GM21825 (cell line): ENCODE measurements at regions not wholly inside any gene's neighbourhood (a gene's known extent, or its start where the extent isn't known, plus 50 kb on each side); places are given as distances from the start of the nearest gene placed in this dataset.

ENCODE experiments used
- ATAC-seq: cut with Tn5 transposase; IDR thresholded peaks from one replicate; pipeline ENCODE4 v1.9.1; 2021; ENCODE audit warnings: mild to moderate bottlenecking, moderate library complexity; ENCODE audit not compliant: unreplicated experiment

DNA sequence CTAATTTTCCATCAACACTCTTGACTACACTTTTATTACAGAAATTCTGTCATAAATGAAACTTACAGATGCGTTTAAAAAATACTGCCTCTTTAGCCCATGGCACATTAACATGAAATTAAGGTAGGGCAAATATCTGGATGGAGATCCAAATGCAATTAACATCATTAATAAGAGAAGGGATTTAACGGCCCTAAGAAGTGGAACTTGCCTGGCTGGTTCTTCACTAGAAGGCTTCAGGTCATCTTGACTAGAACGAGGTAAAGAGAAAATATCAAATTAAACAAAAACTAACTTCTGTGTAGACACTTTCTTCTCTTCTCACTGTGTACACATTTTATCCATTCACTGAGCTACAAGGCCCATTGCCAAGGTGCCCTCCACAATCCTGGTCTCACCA, 1093.4 kb downstream of the EFNB2 start:
- no peak for ATAC-seq

DNA sequence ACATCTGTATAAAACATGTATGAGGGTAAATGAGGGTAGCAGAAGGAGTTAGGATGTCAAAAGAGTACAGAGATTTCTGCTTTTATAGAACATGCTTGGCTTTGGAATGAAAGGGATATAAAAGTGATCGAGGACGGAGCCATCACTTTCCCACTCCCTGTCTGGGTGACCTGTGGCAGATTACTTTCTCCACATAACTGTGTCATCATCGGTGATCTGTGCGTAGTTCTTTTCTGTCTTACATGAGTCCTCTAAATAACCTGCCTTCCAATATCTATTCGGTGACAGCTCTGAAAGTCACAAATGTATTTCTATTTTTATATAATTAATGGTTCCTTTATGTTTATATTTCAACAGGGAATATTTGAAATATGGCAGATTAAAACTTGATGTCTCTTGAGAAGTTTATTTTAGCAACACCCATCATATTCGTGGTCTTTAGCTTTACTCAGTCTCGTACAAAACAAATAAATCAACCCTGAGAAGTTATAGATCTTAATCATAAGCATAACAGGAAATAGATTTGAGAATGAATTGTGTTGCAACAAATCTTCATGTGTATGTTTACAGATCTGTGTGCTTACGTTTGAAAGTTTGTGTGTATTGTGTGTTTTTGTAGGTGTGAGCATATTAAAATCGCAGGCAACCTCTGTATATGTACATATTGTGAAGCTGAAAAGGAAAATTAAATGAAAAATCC, 1094.3 kb downstream of the EFNB2 start:
- ATAC-seq: no peak

DNA sequence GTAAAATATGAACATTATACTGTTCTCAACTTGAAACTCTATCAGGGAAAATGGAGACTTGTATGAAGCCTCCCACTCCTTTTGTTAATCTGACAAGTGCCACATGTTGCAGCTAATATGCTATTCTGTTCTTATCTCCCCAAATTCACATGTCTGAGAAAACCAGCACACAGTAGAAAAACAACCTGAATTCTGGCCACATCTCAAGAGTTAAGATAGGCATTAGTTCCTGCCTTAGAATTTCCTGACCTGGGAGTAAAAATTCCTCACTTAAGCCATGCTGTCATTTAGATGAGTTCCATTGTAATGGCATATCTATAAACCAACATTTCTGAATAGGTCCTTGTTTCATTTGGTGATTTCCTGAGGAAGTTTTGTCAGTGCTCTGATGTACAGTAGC, 1098.5 kb downstream of the EFNB2 start:
- ATAC-seq: no peak

DNA sequence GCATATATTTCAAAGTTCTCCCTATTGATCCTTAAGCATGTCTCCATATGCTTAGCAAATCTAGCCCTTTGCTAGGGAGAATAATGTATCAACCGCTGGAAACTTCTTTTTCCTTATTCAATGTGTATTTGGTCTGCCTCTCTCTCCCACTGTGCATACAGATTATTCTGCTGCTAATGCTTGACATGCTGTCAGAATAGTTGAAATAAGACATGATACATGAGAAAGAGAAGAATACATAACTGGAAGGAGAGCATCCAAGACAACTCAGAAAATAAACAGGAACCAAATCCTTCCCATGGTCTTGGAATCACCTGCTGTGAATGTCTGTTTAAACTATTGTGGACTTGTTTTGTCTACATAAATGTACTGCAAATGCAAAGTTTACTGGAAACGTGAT, 1103.0 kb downstream of the EFNB2 start:
- ATAC-seq: no peak

DNA sequence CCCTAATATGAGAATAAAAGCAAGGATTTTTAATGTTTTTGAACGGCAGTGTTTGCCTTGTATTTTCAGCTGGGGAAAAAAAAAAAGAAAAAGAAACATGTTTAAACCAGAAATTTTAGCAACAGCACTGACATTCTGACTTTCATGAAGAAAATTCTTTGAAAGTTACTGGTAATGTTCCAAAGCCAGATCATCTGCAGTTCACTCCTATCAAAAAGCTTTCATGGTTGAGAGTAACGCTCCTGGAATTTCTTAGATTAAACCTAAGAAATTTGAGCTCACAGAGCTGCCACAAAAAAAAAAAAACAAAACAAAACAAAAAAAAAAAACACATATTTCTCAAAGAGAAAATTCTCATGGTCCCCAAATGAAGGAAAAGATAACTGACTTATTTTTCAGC, 1106.7 kb downstream of the EFNB2 start:
- ATAC-seq: no peak

DNA sequence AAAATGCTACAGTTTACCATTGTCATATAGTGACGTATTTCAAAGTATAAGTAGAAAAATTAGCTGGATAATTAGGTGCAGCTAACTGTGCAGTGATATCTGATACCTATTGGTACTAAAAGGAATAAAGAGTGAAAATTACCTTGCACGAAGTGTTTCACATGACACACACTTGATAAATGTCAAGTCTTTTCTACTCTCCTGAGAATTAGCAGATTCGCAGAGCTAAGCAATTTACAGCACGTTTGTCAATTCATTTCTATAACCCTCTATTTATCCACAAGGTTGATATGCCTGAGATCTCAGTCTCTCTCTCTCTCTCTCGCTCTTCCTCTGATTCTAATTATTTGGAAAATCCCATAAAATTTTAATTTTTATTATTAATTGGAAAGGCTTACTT, 1109.0 kb downstream of the EFNB2 start:
- ATAC-seq: no peak

DNA sequence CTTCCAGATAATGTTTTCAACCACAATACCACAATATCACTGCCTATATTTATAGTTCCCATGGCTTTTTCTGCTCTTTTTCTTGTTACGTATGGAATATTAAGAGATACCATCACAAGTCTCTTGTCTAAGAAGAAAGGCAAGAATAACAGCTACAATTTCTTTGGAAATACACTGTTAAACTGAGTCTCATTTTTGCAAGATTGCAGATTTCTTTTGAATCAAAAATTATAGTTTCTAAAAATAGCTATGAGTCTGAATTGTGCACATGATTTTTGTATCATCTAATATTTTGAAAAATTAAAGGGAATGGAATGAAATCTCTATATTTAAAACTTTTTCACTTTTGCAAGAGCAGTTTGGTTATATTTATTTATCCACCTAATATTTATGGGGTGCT, 1120.8 kb downstream of the EFNB2 start:
- ATAC-seq: no peak

DNA sequence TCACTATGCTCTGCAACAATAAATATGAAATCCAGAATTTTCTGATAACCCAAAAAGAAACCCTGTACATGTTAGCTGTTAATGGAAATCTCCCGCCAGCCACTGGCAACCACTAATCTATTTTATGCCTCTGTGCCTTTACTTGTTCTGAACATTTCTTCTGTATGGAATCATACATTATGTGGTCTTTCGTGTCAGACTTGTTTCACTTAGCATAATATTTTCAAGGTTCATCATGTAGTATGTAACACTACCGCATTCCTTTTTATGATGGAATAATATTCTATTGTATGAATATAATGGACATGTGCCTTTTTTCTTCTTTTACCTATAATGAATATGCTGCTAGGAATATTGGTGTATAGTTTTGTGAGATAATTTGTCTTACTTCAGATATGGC, 1123.3 kb downstream of the EFNB2 start:
- no peak for ATAC-seq

DNA sequence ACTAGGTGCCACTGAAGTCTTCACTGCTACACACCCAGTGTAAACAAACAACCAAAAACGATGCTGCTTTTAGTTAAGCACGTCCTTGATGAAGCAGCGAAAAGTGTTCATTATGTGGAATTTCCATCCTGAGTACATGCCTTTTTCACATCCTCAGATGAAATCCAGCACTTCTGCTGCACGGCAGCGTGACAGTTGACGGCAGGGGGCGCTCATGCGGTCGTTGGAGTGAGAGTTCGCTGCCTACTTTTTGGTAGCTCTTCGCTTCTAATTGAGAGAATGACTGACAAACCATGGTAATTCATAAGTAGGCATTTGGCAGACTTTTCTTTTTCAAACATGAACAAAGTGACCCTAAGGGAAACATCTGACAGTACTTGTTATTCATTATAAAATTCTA, 1124.9 kb downstream of the EFNB2 start:
- no peak for ATAC-seq

DNA sequence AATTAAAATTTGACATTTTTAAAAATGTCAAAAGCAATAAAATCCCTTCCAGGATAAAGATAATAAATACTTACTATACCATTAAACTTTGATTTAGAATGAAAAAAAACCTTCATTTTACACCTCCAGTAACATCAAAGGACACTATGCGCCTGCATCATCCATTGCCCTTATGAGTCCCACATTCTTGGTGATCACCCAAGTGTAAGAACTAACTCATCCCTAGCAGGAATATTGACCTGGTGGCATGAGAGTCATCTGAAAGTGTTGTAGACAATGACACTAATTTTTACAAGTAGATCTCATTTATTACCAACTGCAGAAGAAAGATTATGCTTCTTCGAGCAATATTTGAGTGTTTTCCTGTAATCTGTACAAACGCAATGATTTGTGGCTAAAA, 1128.9 kb downstream of the EFNB2 start:
- no peak for ATAC-seq

DNA sequence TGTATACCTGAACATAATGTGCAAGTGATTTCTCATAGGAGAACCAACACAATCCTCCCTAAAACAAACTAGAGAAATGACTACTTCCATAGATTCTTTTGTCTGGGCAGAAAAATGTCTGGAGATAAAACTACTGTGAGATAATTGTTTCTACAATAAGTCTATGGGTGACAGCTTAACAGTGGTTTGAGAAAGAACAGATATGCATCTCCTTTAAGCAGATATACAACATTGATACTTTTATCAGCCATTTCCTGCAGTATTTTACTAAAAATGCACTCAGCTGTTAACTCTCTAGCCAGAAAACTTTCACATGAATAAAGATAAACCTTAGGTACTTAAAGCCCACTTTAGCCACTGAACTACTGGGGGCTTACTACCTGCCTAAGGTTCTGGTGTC, 1132.4 kb downstream of the EFNB2 start:
- no peak for ATAC-seq

DNA sequence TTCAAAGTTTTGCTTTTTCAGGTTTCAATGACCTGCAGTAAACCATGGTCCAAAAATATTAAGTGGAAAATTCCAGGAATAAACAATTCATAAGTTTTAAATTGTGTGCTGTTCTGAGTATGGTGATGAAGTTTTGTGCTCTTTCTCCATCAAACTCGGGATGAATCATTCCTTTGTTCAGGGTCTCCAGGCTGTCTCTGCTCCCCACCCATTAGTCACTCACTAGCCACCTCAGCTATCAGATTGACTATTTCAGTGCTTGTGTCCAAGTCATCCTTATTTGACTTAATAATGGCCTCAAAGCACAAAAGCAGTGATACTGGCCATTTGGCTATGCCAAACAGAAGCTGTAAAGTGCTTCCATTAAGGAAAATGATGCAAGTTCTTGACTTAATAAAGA, 1140.4 kb downstream of the EFNB2 start:
- no peak for ATAC-seq

DNA sequence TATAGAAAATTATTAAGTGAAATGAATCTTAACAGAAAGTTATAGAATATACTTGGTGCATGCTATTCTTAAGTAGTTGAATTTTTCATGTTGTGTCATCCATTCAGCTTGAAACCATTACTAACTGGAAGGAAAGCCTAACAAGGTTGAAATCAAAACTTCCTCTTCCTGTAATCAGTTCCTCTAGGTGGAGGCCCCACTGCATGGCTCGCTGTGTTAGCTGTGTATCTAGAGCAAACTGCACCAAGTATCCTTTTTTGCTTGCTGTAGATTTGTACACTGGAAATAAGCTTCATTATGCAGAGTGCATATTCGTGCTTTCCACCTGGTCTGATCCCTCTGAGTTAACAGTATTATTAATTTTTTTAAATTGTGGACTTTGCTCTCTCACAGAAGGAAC, 1146.1 kb downstream of the EFNB2 start:
- no peak for ATAC-seq

DNA sequence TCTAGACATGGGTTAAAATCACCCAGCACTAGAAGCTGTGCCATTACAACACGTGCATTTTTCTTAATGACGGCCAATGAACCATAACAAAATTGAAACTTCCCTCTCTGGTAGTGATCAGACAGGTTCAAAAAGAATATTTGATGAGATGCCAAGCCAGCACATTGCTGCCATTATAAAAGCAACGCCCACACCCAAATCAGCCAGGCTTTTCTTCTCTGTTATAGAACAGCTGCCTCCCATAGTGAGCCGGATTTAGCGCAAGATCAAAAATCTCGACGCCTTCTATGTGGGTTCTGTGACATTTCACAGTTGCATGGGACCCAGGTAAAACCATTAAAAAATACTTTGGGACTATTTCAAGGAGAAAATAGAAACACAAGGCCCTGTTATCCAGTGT, 1158.0 kb downstream of the EFNB2 start:
- no peak for ATAC-seq

DNA sequence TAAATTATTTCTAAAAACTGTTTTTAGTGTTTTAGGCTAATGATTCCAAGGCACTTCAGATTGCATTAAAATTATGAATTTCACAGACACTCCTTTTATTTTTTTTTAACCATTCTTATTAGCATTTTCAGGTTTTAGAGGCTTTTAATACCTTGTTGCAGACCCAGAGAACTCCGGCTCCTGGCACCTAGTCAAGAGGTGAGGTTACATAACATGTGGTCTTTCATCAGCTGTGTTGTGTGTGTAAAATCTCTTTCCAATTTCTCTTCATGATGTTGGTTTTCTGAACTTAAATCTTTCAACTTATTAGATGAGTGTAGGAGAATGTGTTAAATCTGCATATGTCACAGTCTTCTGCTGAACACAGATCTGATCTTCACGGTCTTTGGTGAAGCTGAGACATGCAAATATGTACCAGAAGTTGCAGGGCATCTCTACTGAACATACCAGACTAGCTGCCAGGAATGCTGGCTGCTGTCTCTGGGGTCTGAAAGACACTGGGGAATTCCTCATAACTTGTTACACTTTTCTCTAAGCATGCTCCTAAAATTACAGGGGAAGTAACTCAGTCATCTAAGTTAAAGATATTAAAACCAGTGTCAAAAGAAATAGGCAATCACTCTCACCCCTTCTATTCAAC, 1165.3 kb downstream of the EFNB2 start:
- ATAC-seq: no peak

DNA sequence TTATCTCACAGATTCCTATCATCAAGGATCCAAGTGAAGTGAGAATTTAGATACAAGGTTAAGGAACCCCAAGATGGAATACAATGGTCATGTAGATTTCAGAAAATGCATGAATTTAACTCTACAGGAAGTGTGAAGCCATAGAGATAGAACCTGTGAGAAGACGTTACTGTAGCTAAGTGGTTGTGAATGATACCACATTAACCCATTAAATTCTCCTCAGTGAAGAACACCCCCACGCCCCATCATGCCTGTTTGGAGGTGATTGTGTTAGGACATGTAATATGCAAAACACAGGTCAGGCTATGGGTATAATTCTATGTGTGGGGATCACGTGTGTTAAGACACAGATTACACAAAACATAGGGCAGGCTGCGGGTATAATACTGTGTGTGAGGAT, 1166.7 kb downstream of the EFNB2 start:
- ATAC-seq: no peak

DNA sequence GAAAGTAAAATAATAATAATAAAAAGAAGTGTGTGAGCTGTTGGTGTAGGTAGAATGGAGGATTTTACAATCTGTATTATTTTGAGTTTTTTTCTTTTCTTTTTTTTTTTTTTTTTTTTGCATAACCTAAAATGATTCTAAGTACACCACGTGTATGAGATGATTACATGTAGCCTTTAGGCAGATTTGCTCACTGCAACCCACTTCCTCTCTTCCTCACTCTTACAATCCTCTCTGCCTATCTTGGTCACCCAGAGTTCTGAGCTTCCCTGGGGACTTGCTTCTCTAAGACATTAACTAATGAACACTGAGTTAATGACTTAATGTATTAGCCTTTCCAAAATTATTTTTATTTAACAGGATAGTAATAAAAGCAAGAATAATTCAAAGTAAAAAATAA, 1169.6 kb downstream of the EFNB2 start:
- no peak for ATAC-seq

DNA sequence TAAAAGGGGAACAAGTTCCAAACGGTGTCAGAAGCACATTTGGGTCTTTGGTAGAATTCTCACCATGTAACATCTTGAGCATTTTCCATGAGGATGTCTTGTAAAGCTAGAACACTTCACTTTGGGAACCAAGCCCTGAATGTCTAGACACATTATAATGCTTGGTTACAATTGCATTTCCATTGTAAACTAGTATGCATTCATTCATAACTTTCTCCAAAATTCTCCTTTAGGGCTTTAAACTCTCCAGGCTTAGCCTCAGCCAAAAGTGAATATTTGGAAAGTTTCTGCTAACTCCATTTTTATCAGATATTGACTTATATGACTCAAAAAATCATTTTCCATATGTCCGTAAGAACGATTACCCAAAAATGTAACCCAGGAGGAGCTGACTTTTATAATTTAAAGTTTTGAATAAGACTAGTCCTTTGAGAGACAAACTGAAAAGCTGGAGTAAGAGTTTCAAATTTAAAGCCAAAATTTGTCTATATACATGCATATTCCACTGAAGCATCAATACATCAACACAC, 1170.4 kb downstream of the EFNB2 start:
- no peak for ATAC-seq

DNA sequence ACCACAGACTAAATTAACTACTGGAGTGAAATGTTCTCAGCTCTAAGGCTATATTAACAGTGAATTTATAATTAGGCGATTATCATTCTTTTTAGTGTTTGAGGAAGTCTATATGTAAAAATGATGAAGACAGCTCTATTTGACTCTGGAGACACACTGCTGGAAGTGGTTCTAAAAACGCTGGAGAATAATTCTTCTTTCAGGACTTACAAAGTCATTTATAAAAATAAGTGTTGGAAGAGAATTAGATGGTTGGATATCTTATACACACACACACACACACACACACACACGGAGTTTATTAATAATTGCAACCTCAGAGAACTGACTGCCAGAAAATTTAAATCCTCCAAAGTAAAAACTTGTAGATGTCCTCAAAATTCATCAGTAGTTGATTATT, 1171.3 kb downstream of the EFNB2 start:
- no peak for ATAC-seq

DNA sequence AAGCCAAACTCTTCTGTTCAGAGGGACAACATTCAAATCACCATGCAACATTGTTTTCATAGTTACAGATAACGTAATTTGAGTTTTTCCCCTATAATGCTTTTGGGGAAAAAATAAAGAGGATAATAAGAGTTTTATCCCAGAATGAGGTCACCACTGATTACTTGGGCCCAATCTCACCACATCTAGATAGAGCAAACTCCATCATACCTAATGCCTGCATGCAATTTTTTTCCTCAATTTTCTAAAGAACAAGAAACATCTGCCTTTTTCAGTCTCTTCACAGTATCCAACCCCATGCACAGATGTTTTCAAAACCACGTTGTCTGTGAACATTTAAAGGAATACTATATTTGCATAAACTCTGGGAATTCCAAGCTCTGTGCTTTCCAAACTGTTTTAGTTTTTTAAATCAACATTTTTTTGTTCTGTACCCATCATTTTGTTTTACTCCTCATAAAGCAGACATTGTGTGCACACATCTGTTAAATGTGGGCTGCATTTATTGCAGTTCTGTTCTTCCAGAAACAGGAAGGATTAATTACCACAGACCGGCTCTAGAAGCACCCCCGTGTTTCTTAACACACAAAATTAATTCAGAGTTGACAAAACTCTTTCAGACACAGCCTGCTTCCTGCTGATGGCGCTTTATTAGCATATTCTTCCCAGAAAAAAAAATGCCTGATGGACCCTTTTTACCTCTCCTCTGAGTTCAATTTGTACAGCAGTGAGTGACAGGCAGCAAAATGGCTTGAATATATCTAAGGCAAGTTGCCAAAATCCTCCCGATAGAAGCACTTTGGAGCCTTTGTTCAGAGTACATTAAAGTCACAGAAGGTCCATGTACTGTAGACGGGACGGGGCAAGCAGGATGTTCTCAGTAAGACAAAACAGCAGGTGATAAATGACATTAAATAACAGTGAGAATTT, 1171.9 kb downstream of the EFNB2 start:
- no peak for ATAC-seq

DNA sequence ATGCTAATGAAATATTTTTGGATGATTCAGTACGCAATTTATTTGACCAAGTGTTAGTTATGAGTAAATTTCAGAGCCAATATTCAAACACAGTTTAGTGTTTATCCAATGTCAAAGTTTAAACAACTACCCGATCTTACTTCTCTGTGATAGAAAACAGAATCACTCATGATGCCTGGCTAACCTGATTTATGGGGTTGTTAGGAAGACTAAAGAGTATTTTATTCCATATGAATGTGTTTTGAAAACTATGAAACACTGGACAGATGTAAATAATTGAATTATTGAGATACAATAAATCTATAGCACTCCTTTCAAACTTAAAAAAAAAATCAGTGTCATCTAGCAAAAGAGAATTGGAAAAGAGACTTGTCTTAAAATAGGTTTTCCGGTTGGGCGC, 1181.8 kb downstream of the EFNB2 start:
- ATAC-seq: no peak
